ENCODE measurements at regions not wholly inside any gene's neighbourhood (a gene's known extent, or its start where the extent isn't known, plus 50 kb on each side); places are given as distances from the start of the nearest gene placed in this dataset.
A peak's percentile ranks its signal among the peaks of the same experiment; 100 is the strongest.
"Not testable (repeated sequence)": the region's sequence is repeated elsewhere in the genome, so short reads cannot be mapped to it uniquely, and the experiment has no call there.

- no peak for DNase-seq (ENCODE audit: low read depth in 3 of 3, low spot score in 1 of 3)
These were observed 195.6 kb downstream of the TBC1D2B start for GRCh38 chr15:77881950-77882349.

GRCh38 chr15:77881535-77881934 is 196.0 kb downstream of the TBC1D2B start:
- not testable (repeated sequence) for DNase-seq (ENCODE audit: low read depth in 3 of 3, low spot score in 1 of 3)

DNA sequence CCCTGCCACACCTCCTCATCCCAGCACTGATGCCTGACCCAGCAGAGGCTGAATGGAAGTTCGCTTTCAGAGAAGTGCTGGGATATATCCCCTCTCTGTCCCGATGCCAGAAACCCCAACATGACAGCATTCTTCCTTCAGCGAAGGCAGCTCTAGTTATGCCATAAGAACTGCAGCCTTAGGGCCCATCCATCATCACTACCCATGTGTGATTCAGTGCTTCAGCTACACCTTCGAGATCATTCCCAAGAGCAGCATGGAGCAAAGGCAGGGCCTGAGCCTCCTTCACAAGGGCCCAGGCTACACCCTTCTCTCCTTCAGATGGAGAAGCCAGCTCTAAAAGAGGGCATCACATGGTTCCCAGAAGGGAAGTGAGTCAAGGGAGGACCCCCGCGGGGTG is 198.0 kb downstream of the TBC1D2B start:
- DNase-seq (ENCODE audit: low read depth in 3 of 3, low spot score in 1 of 3), result not testable (repeated sequence)

GRCh38 chr15:77877869-77878577 is 199.5 kb downstream of the TBC1D2B start:
- no peak for DNase-seq (ENCODE audit: low read depth in 3 of 3, low spot score in 1 of 3)

- DNase-seq (ENCODE audit: low read depth in 3 of 3, low spot score in 1 of 3), result not testable (repeated sequence)
These were observed 201.2 kb downstream of the TBC1D2B start for GRCh38 chr15:77876107-77876820.

GRCh38 chr15:77875066-77875721 is 202.3 kb downstream of the TBC1D2B start:
- DNase-seq (ENCODE audit: low read depth in 3 of 3, low spot score in 1 of 3), result peak in 1 of 3 donors; percentile 5

DNA sequence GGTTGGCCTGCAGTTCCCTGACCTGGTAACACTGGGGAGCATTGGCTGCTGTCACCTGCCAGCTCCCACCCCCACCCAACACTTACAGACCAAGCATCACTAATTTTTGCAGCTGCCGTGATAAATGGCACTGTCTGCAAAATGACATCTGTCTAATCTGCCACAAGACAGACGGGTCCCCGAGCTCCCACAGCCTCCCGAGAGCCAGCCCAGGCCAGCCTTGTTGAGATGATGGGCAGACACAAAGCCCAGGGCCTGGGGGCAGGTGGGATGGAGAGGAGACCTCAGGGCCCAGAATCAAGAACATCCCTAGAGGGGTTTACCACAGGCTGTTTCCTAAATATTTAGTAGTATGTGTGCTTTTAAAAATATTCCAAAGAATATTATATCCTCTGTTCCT is 203.4 kb downstream of the TBC1D2B start:
- no peak for DNase-seq (ENCODE audit: low read depth in 3 of 3, low spot score in 1 of 3)

DNA sequence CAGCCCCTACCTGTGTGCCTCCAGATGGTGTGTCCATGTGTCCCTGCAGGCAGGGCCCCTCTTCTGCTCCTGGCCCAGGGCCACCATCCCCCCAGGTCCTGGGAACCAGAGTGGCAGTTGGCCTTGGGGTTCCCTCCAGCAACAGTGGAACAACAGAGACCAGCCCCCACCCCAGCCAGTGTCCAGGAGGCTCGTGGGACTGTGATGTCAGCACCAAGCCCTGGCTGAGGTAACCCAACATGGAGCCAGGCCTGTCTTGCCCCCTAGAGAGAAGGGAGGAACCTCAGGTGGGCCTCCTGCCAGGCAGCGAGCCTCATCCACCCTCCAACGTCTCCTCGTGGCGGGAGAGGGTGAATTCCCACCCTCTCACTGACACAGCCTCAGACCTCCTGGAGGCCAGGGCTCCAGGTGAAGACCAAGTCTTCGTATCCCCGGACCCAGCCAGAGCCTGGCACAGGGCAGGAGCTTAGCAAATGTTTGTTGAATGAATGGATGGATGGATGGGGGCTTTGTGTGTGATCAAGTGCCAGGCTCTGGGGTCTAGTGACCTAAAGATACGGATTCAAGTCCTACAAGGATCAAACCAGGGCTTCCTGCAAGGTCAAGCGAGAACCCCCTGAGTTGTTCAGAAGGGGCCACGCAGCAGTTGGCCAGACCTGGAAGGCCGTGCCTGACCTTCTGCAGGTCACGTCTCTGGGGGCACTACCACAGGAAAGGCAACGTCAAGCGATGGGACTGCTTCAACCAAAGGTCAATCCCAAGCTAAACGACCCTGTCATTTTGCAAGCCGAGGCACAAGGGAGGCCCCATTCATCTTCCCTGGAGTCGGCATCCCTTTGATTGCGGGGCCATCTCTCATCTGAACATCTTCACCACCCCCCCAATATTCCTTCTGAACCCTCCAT is 204.7 kb downstream of the TBC1D2B start:
- not testable (repeated sequence) for DNase-seq (ENCODE audit: low read depth in 3 of 3, low spot score in 1 of 3)

DNA sequence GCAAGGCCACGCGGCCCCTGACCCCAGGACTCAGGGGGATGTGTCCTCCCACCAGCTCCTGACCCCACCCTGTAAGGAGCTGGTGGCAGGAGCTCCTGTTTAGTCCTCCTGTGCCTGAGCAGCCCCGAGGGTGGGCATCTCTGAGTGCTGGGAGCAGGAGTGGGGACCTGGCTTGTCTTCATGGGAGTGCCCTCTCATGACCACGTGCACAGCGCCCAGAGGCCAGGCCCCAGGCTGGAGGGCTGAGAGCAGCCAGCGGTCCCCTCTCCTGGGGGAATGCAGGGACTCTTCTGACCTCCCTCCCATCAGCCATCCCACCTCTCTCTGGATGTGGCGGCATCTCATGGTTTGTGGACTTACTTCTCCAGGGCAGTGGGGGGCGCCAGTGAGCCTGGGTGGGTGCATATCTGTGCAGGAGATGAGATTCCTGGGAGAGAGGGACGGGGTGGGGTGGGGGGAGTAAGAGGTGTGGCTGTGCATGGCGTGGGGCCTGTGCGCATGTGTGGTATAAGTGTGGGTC is 205.6 kb downstream of the TBC1D2B start:
- no peak for DNase-seq (ENCODE audit: low read depth in 3 of 3, low spot score in 1 of 3)

DNA sequence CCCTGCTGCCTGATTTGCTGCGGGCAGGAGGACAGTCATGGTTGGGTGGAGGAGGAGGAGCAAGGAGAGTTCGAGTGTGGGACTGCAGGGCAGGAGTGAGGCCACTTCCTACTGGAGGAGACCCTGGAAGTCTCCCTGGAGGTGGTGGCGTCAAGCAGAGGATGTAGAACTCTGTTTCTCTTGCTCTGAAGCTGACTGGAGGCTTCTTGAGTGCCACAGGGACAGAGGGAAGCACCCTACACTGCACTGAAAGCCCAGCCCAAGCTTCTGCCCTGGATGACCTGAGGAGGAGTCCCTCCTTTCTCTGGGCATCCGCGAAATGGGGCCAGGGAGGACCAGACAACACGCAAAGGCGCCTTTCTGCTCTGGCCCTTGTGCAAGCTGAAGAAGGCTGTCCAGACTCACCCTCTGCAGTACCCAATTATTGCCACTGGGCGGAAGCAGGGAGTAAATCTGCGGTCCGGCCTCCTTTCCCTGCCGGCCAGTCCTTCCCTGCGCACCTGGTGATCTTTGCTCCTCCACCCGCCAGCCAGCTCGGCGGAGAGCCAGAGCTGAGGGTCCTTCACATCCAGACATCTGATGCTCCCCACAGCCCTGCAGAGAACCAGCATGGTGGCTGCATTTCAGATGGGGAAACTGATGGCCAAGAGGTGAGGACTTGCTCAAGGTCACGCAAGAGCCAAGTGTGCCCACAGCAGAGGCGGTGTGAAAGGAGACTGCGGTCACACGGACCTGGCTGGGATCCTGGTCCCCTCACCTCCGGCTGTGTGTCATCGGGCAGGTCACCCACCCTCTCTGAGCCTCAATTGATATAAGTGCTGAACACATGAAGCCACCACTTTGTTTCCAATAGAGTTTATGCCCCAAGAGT is 207.1 kb downstream of the TBC1D2B start:
- peak in 1 of 3 donors; percentile 9 for DNase-seq (ENCODE audit: low read depth in 3 of 3, low spot score in 1 of 3)

- no peak for DNase-seq (ENCODE audit: low read depth in 3 of 3, low spot score in 1 of 3)
These were observed 208.3 kb downstream of the TBC1D2B start for GRCh38 chr15:77869021-77869895.

GRCh38 chr15:77868048-77868629 is 209.4 kb downstream of the TBC1D2B start:
- DNase-seq (ENCODE audit: low read depth in 3 of 3, low spot score in 1 of 3), result not testable (repeated sequence)

DNA sequence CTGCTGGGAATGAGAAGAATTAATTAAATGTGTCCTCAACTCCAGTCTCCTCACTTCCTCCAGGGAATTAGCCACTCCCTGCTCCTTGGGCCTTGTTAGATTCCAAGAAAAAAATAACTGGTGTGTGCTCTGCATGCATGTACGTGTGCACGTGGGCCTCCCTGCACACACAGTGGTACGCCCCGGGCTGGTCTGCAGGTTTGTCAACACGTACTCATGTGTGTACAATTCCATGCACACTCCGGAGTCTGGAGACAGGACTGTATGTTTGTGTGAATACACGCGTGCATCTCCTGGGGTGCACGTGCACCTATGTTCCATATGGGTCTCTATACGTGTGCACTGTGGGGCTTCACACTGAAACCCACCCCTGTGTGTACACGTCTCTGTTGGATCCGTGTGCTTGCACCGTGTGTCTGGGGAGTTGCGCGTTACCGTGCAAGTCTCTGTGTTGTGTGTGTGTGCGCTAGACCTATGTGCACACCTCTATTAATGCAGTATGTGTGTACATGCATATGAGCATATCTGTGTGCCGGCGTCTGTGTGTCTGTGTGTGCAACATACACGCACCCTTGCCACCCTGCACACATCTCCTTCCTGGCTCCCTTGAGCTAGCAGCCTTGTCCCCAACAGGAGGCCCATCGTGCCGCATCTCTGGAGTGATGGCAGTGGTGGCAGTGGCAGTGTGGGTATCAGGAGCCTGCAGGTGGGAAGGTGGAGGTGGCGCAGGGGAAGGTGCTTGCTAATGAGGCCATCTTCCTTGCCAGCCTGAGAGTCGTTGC is 210.1 kb downstream of the TBC1D2B start:
- DNase-seq (ENCODE audit: low read depth in 3 of 3, low spot score in 1 of 3), result no peak

- no peak for DNase-seq (ENCODE audit: low read depth in 3 of 3, low spot score in 1 of 3)
These were observed 210.8 kb downstream of the TBC1D2B start for GRCh38 chr15:77866596-77867125.

DNA sequence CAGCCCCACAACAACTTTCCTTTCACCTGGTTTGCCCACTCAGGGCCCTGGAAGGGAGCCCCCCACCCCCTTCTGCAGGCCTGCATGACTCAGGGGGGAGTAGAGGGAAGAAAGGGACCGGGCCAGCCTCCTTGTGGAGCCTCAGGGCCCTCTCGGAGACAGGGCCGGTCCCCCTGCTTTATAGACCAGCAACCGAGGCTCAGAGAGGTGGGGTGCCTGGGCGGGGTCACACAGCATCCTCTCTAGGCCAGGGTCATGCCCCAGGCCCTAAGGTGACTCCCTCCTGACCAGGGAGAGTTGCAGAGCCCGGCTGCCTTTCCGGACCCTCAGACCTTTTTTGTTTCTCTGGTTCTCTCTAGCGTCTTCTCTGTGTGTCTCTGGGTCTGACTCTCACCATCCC is 211.3 kb downstream of the TBC1D2B start:
- no peak for DNase-seq (ENCODE audit: low read depth in 3 of 3, low spot score in 1 of 3)

GRCh38 chr15:77865701-77866100 is 211.8 kb downstream of the TBC1D2B start:
- no peak for DNase-seq (ENCODE audit: low read depth in 3 of 3, low spot score in 1 of 3)

DNA sequence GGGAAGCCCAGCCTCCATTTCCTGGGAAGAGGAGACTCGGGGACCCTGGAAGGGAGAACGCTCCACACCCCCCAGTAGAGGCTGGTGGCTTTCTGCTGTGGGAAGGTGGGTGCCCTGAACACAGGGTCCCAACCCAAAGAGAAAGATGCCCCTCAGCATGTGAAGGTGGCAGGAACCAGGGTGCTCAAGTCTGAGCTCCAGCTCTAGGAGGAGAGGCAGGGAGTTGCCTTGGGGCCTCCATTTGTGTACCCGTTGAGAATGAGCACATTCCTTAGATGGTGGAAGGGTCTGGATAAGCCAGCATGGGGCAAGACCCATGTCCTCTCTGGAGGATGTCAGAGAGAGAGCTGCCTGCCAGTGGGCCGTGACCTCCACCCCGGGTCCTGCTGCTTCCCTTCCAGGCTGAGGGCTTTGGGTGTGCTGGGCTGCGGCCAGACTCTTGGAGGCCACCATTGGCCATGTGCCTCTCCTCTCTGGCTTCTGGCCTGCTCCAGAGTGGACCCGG is 212.4 kb downstream of the TBC1D2B start:
- no peak for DNase-seq (ENCODE audit: low read depth in 3 of 3, low spot score in 1 of 3)

All from stimulated activated CD4-positive, alpha-beta T cell treated with anti-CD3 and anti-CD28 coated beads, TNF-alpha, amount 100 ng/mL, for 1 hour (primary cell).